Testis (tissue), 2 donors: ENCODE measurements at regions not wholly inside any gene's neighbourhood (a gene's known extent, or its start where the extent isn't known, plus 50 kb on each side); places are given as distances from the start of the nearest gene placed in this dataset.

ENCODE experiments used
- DNase-seq: peaks from one replicate; pipeline ENCODE4 v3.0.0-alpha.2; 2019
- H3K27ac ChIP-seq, 2 donors: fragments of 200-600 bp; sonication (generic); one replicate each; pipeline ENCODE4 v1.5.1; 2019
- H3K27me3 ChIP-seq: fragments of 200-600 bp; sonication (generic); one replicate; pipeline ENCODE4 v1.5.1; 2019
- H3K36me3 ChIP-seq: fragments of 200-600 bp; sonication (generic); one replicate; pipeline ENCODE4 v1.5.1; 2017; ENCODE audit warnings: low read depth; ENCODE audit errors: missing control alignments
- H3K4me1 ChIP-seq: fragments of 200-600 bp; sonication (generic); one replicate; pipeline ENCODE4 v1.5.1; 2019
- H3K4me3 ChIP-seq, 2 donors: fragments of 200-600 bp; sonication (generic); one replicate each; pipeline ENCODE4 v1.5.1; 2017 to 2019
- H3K9me3 ChIP-seq: fragments of 200-600 bp; sonication (generic); one replicate; pipeline ENCODE4 v1.5.1; 2017
- CTCF ChIP-seq, 3 experiments: fragments of 450-650 bp in 2 of 3; fragments of 200-600 bp in 1 of 3; sonication (generic) in 1 of 3; IDR thresholded peaks; one replicate each; pipeline ENCODE4 v1.5.1; 2016 to 2019; ENCODE audit warnings: antibody characterized with exemption in 3 of 3, mild to moderate bottlenecking in 2 of 3, moderate library complexity in 1 of 3
- POLR2A ChIP-seq: fragments of 450-650 bp; IDR thresholded peaks from one replicate; pipeline ENCODE4 v1.6.1; 2017; ENCODE audit warnings: antibody characterized with exemption, mild to moderate bottlenecking, moderate library complexity
- WGBS, 2 donors: methylation state at CpG; one replicate each; pipeline ENCODE4 v1.1.5; 2018; 5-methylcytosine and 5-hydroxymethylcytosine counted together
- intact Hi-C: fragments of 100-400 bp; cut with DNase I; formaldehyde crosslinking; loops from one replicate; pipeline ENCODE4 v1.15.1; 2023; ENCODE audit warnings: low total_unique reads

DNA sequence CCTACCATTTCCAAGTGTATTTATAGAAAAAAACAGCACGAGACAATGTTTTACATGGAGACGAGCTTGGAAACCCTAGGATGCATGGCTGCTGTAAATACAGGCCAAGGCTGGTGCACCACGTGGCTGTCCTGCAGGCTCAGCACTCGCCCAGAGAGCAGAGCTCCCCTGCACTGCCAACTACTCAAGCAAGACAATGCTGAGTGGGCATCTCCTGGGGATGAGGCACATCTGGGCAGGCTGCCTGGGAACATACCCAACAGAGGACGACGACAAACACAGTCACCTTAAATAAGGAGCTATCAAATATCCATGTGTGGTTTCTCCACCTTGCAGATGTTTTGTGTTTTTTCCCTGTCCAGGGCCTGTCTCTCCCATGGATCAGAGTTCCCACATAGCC is 128.3 kb upstream of the PRMT8 start:
- 81 to 82% methylated on average over 6 of the region's 6 CpGs for WGBS, 2 donors
- H3K27ac ChIP-seq: no peak overlapping the region
- H3K4me3 ChIP-seq: no peak overlapping the region
- intact Hi-C loops: no loop called here
- H3K36me3 ChIP-seq: no peaks in the 10 kb centered on the region
- H3K4me1 ChIP-seq: peaks cover 5% of the 10 kb centered on the region
- H3K9me3 ChIP-seq: no peaks in the 10 kb centered on the region
- no peak for TF ChIP-seq POLR2A
- no peak for TF ChIP-seq CTCF (IDR thresholded peaks at IDR 0.05)
- no peak for DNase-seq
- no peaks in the 10 kb centered on the region for H3K27me3 ChIP-seq

- H3K27ac ChIP-seq: no peak overlapping the region
- TF ChIP-seq CTCF (IDR thresholded peaks at IDR 0.05): no peak
- TF ChIP-seq POLR2A: no peak
- intact Hi-C loops: no loop called here
- H3K9me3 ChIP-seq: no peaks in the 10 kb centered on the region
- H3K4me3 ChIP-seq: no peak overlapping the region
- H3K36me3 ChIP-seq: no peaks in the 10 kb centered on the region
- WGBS, 2 donors: 92 to 93% methylated on average over 9 of the region's 9 CpGs
- H3K27me3 ChIP-seq: no peaks in the 10 kb centered on the region
- H3K4me1 ChIP-seq: peaks cover 5% of the 10 kb centered on the region
- DNase-seq: peak; percentile 37
Measured at GRCh38 chr12:3363608-3364007, 127.4 kb upstream of the PRMT8 start.

- no peak overlapping the region for H3K27ac ChIP-seq
- H3K4me3 ChIP-seq: no peak overlapping the region
- H3K27me3 ChIP-seq: no peaks in the 10 kb centered on the region
- H3K9me3 ChIP-seq: no peaks in the 10 kb centered on the region
- DNase-seq: no peak
- TF ChIP-seq CTCF (IDR thresholded peaks at IDR 0.05): no peak
- TF ChIP-seq POLR2A: no peak
- H3K4me1 ChIP-seq: peaks cover 5% of the 10 kb centered on the region
- no peaks in the 10 kb centered on the region for H3K36me3 ChIP-seq
- intact Hi-C loops: no loop called here
- 67 to 75% methylated on average over 5 of the region's 5 CpGs for WGBS, 2 donors
Measured at GRCh38 chr12:3364226-3364625, 126.8 kb upstream of the PRMT8 start.

DNA sequence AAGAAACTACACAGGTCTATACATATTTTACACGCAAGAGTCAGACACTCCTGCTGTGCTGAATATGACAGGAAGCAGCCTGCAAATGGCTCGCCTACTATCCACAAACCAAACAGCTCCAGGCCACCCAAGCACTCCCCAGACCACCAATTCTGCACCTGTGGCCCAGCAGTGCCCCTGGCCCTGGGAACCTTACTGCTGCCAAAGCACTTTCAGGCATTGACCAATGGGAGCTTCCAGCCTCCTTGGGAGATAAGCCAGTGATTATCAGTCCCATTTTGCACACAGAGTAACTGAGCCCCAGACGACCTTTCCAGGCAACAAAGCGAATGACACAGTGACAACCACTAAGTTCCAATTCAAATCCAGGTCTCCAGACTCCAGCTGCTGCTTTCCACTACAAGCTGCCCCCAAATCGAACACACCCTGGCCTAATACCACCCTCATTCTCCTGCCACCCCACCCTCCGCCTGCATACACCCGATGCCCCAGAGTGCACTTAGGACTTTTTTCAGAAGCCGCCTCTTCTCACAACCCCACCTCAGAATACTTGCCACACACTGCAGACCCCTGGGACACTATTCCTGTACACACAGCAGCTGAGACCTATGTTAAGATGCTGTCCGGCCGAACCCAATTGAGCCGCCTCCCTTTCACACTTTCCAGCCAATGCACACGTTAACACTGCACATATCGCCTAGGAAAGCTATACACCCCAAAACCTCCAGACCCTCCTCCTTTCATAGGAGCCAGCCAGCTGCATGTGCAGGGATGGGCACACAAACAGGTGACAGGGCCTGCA is 126.1 kb upstream of the PRMT8 start:
- H3K4me3 ChIP-seq: no peak overlapping the region
- no peak overlapping the region for H3K27ac ChIP-seq
- no peak for DNase-seq
- WGBS, 2 donors: 56 to 63% methylated on average over 13 of the region's 13 CpGs
- H3K9me3 ChIP-seq: no peaks in the 10 kb centered on the region
- intact Hi-C loops: no loop called here
- H3K36me3 ChIP-seq: no peaks in the 10 kb centered on the region
- TF ChIP-seq CTCF (IDR thresholded peaks at IDR 0.05): no peak
- TF ChIP-seq POLR2A: no peak
- H3K4me1 ChIP-seq: peaks cover 5% of the 10 kb centered on the region
- H3K27me3 ChIP-seq: no peaks in the 10 kb centered on the region
